HepG2 (cell line): ENCODE measurements at regions not wholly inside any gene's neighbourhood (a gene's known extent, or its start where the extent isn't known, plus 50 kb on each side); places are given as distances from the start of the nearest gene placed in this dataset.

Experiments used
- GABPA ChIP-seq, 2 experiments: IDR thresholded peaks; 2 replicates each; pipeline ENCODE4 v1.6.1; 2011 to 2016; ENCODE audit warnings: low read depth in 2 of 2, low read length in 1 of 2, missing biosample characterization in 1 of 2, missing genetic modification characterization in 1 of 2
- PRDM10 ChIP-seq: sonication (generic); formaldehyde crosslinking; IDR thresholded peaks from 2 replicates; pipeline ENCODE4 v1.4.0; 2020; ENCODE audit warnings: low read depth, missing genetic modification reagents
- REPIN1 ChIP-seq: sonication (generic); formaldehyde crosslinking; IDR thresholded peaks from 2 replicates; pipeline ENCODE4 v1.8.0; 2022; ENCODE audit warnings: missing genetic modification reagents, low read depth, mild to moderate bottlenecking, borderline replicate concordance

- no peak for TF ChIP-seq REPIN1 (CRISPR knock-in tag)
- no peak for TF ChIP-seq PRDM10 (CRISPR knock-in tag)
- no peak for TF ChIP-seq GABPA (IDR thresholded peaks at IDR 0.05; ENCODE audit: low read depth, low read length)
- TF ChIP-seq GABPA (CRISPR knock-in tag; IDR thresholded peaks at IDR 0.05; ENCODE audit: low read depth), result no peak
Measured at GRCh38 chr10:121216721-121217181, 365.6 kb downstream of the WDR11 start.
